CD14-positive monocyte (primary cell): ENCODE measurements at regions not wholly inside any gene's neighbourhood (a gene's known extent, or its start where the extent isn't known, plus 50 kb on each side); places are given as distances from the start of the nearest gene placed in this dataset.

Experiments used
- DNase-seq, 3 donors: peaks; one replicate each; pipeline ENCODE4 v3.0.0-alpha.2; 2011 to 2022
- H2AFZ ChIP-seq: 2 replicates; pipeline ENCODE4 v1.6.0; 2012; ENCODE audit warnings: mild to moderate bottlenecking, low read depth, low read length, inconsistent platforms; ENCODE audit not compliant: insufficient read depth, poor library complexity, severe bottlenecking
- H3K27ac ChIP-seq, 2 donors: 1 replicate in 1 of 2; 2 replicates in 1 of 2; pipeline ENCODE4 v1.5.1; 2012 to 2013; ENCODE audit warnings: low read length in 2 of 2, control low read depth in 1 of 2, inconsistent platforms in 1 of 2, low read depth in 1 of 2, mild to moderate bottlenecking in 1 of 2
- H3K27me3 ChIP-seq, 2 donors: one replicate each; pipeline versions ENCODE4 v1.6.0 to v1.6.1; 2011 to 2013; ENCODE audit warnings: low read length in 2 of 2; ENCODE audit not compliant: control insufficient read depth in 2 of 2, insufficient read depth in 2 of 2
- H3K36me3 ChIP-seq, 2 donors: replicated peaks in 1 of 2; 1 replicate in 1 of 2; 2 replicates in 1 of 2; pipeline versions ENCODE4 v1.5.1 to v1.6.1; 2012 to 2013; ENCODE audit warnings: low read length in 2 of 2, control low read depth in 1 of 2, inconsistent platforms in 1 of 2, mild to moderate bottlenecking in 1 of 2; ENCODE audit not compliant: insufficient read depth in 2 of 2, control insufficient read depth in 1 of 2
- H3K4me1 ChIP-seq, 2 donors: 1 replicate in 1 of 2; 2 replicates in 1 of 2; pipeline versions ENCODE4 v1.5.1 to v1.6.1; 2012 to 2013; ENCODE audit warnings: low read length in 2 of 2, control low read depth in 1 of 2, inconsistent platforms in 1 of 2, mild to moderate bottlenecking in 1 of 2, moderate library complexity in 1 of 2; ENCODE audit not compliant: insufficient read depth in 2 of 2, control insufficient read depth in 1 of 2
- H3K4me2 ChIP-seq: replicated peaks from 2 replicates; pipeline ENCODE3; 2012; ENCODE audit warnings: low read length, moderate library complexity, mild to moderate bottlenecking; ENCODE audit not compliant: poor library complexity, severe bottlenecking; ENCODE audit errors: extremely low read depth
- H3K4me3 ChIP-seq, 3 experiments: fragments of 200-600 bp in 1 of 3; sonication (generic) in 1 of 3; replicated peaks in 1 of 3; 1 replicate in 2 of 3; 2 replicates in 1 of 3; pipeline ENCODE4 v1.5.1; 2011 to 2013; ENCODE audit warnings: low read length in 3 of 3, mild to moderate bottlenecking in 3 of 3, control low read depth in 2 of 3, low read depth in 2 of 3, inconsistent platforms in 1 of 3, moderate library complexity in 1 of 3
- H3K79me2 ChIP-seq: 2 replicates; pipeline ENCODE4 v1.6.0; 2012; ENCODE audit warnings: mild to moderate bottlenecking, control low read depth, inconsistent platforms, low read length, moderate library complexity; ENCODE audit not compliant: insufficient read depth
- H3K9ac ChIP-seq: 2 replicates; pipeline ENCODE4 v1.6.0; 2017; ENCODE audit warnings: low read length, mild to moderate bottlenecking; ENCODE audit not compliant: insufficient read depth, poor library complexity, severe bottlenecking
- H3K9me3 ChIP-seq, 2 donors: replicated peaks in 1 of 2; 1 replicate in 1 of 2; 2 replicates in 1 of 2; pipeline versions ENCODE4 v1.5.1 to v1.6.1; 2012 to 2013; ENCODE audit warnings: low read length in 2 of 2, control low read depth in 1 of 2; ENCODE audit not compliant: control insufficient read depth in 1 of 2, insufficient read depth in 1 of 2
- H4K20me1 ChIP-seq: 2 replicates; pipeline ENCODE4 v1.6.0; 2012; ENCODE audit warnings: mild to moderate bottlenecking, low read length, control low read depth, moderate library complexity; ENCODE audit not compliant: insufficient read depth
- H3K27ac Mint-ChIP-seq, 7 donors: one replicate each; pipeline ENCODE4 v1.8.0; 2020; ENCODE audit warnings: mild to moderate bottlenecking in 7 of 7, mixed read lengths in 7 of 7, moderate library complexity in 6 of 7, inconsistent platforms in 2 of 7
- H3K27me3 Mint-ChIP-seq, 3 donors: one replicate each; pipeline ENCODE4 v1.8.0; 2021 to 2022; ENCODE audit warnings: low read depth in 3 of 3, mild to moderate bottlenecking in 3 of 3, mixed read lengths in 3 of 3, moderate library complexity in 3 of 3, inconsistent platforms in 1 of 3
- H3K36me3 Mint-ChIP-seq, 2 donors: one replicate each; pipeline ENCODE4 v1.8.0; 2020; ENCODE audit warnings: mixed read lengths in 2 of 2, inconsistent platforms in 1 of 2, mild to moderate bottlenecking in 1 of 2
- H3K4me1 Mint-ChIP-seq: one replicate; pipeline ENCODE4 v1.8.0; 2020; ENCODE audit warnings: mild to moderate bottlenecking, mixed read lengths
- H3K4me3 Mint-ChIP-seq, 2 donors: one replicate each; pipeline ENCODE4 v1.8.0; 2020; ENCODE audit warnings: mild to moderate bottlenecking in 2 of 2, mixed read lengths in 2 of 2, moderate library complexity in 1 of 2
- H3K9me3 Mint-ChIP-seq, 7 donors: one replicate each; pipeline ENCODE4 v1.8.0; 2020 to 2022; ENCODE audit warnings: mixed read lengths in 7 of 7, mild to moderate bottlenecking in 6 of 7, moderate library complexity in 6 of 7, inconsistent platforms in 2 of 7
- WGBS: methylation state at CpG from one replicate; pipeline ENCODE4 v1.1.5; 2013; ENCODE audit warnings: missing lambda C conversion rate; ENCODE audit not compliant: insufficient coverage; 5-methylcytosine and 5-hydroxymethylcytosine counted together
- intact Hi-C, 2 donors: fragments of 100-400 bp; cut with micrococcal nuclease; formaldehyde crosslinking; loops; one replicate each; pipeline versions ENCODE4 v1.15.0 to v1.15.1; 2023
- TF ChIP-seq, protein P1 (sequence below): fragments of 200-600 bp; IDR thresholded peaks from one replicate; pipeline ENCODE4 v1.8.0; 2022; ENCODE audit warnings: antibody characterized with exemption, mild to moderate bottlenecking

DNA sequence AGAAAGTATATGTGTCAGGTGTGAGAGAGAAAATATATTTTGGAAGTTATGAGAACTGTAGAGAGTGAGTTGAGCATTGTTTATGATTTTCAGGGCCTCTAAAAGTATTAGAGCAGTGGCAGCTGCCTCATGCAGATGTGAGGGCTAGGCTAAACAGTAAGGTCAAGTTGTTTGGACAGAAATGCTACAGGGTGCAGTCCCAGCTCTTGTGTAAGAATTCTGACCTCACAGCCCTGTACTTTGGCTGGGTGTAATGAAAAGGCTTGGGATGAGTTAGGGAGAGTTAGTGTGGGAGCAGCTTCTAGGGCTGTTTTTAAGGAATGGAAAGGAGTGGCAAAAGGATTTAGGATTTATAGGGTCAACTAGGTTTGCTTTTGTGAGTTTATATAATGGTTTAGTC is 764.8 kb upstream of the ADGRB3 start:
- Mint-ChIP-seq H3K36me3 (no peaks in the 10 kb centered on the region), H3K27ac (no peak overlapping the region)
- no peaks in the 10 kb centered on the region for H3K4me1 ChIP-seq

DNA sequence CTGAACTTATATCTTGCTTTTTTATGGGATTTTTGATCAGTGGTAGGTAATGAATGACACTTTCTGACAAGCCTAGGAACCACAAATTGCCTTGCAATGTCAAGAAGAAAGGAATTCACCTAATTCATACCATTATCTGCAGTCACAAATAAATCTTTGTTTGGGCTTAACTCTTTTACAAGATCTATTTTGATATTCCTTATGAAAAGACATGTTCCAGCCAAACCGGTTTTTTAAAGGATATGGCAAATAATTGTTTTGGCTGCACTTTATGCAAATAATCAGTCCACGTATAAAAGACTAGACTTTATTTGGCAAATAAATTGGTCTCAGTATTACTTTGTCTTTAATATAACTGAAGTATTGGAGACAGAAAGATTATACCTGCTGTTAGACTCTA is 771.7 kb upstream of the ADGRB3 start:
- DNase-seq, result no peak
- intact Hi-C loops, result no loop called here
- Histone ChIP-seq H3K4me2 (no peak overlapping the region), H3K27ac (no peak overlapping the region), H3K9me3 (peaks cover 0 to 6% of the 10 kb centered on the region in 2 donors), H3K9ac (no peak overlapping the region), H4K20me1 (no peaks in the 10 kb centered on the region), H3K4me3 (no peak overlapping the region), H3K4me1 (no peaks in the 10 kb centered on the region), H3K79me2 (no peaks in the 10 kb centered on the region), H2AFZ (no peak overlapping the region), H3K36me3 (no peaks in the 10 kb centered on the region), H3K27me3 (no peaks in the 10 kb centered on the region)
- TF ChIP-seq, protein P1, sequence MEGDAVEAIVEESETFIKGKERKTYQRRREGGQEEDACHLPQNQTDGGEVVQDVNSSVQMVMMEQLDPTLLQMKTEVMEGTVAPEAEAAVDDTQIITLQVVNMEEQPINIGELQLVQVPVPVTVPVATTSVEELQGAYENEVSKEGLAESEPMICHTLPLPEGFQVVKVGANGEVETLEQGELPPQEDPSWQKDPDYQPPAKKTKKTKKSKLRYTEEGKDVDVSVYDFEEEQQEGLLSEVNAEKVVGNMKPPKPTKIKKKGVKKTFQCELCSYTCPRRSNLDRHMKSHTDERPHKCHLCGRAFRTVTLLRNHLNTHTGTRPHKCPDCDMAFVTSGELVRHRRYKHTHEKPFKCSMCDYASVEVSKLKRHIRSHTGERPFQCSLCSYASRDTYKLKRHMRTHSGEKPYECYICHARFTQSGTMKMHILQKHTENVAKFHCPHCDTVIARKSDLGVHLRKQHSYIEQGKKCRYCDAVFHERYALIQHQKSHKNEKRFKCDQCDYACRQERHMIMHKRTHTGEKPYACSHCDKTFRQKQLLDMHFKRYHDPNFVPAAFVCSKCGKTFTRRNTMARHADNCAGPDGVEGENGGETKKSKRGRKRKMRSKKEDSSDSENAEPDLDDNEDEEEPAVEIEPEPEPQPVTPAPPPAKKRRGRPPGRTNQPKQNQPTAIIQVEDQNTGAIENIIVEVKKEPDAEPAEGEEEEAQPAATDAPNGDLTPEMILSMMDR, result no peak
- H3K4me1 Mint-ChIP-seq, result no peaks in the 10 kb centered on the region
- no peaks in the 10 kb centered on the region for H3K27me3 Mint-ChIP-seq
- no peaks in the 10 kb centered on the region for H3K36me3 Mint-ChIP-seq
- H3K4me3 Mint-ChIP-seq, result no peak overlapping the region
- peaks cover 0 to 13% (median 3%) of the 10 kb centered on the region in 7 donors for H3K9me3 Mint-ChIP-seq
- no CpG with 5 or more reads among the region's 2 CpGs for WGBS
- no peak overlapping the region for H3K27ac Mint-ChIP-seq

More for the DNA sequence above, 764.8 kb upstream of the ADGRB3 start:
- Mint-ChIP-seq H3K9me3 (peaks cover 0 to 13% (median 8%) of the 10 kb centered on the region in 7 donors), H3K27me3 (no peaks in the 10 kb centered on the region), H3K4me1 (no peaks in the 10 kb centered on the region), H3K4me3 (no peak overlapping the region)
- H4K20me1 ChIP-seq, result no peaks in the 10 kb centered on the region
- H3K79me2 ChIP-seq, result no peaks in the 10 kb centered on the region
- no peak overlapping the region for H2AFZ ChIP-seq
- no peaks in the 10 kb centered on the region for H3K36me3 ChIP-seq
- DNase-seq, result no peak
- TF ChIP-seq, protein P1, result no peak
- H3K4me2 ChIP-seq, result no peak overlapping the region
- H3K9ac ChIP-seq, result no peak overlapping the region
- no peak overlapping the region for H3K27ac ChIP-seq
- peaks cover 11 to 16% of the 10 kb centered on the region in 2 donors for H3K9me3 ChIP-seq
- intact Hi-C loops, result no loop called here
- no peaks in the 10 kb centered on the region for H3K27me3 ChIP-seq
- no peak overlapping the region for H3K4me3 ChIP-seq
